DOHH2 (cell line): ENCODE measurements at regions not wholly inside any gene's neighbourhood (a gene's known extent, or its start where the extent isn't known, plus 50 kb on each side); places are given as distances from the start of the nearest gene placed in this dataset.

Experiments
- CTCF ChIP-seq: fragments of 200-600 bp; sonication (generic); IDR thresholded peaks from one replicate; pipeline ENCODE4 v1.5.1; 2014; ENCODE audit warnings: antibody characterized with exemption, mild to moderate bottlenecking, low read depth, low read length; ENCODE audit not compliant: poor library complexity, severe bottlenecking
- EZH2phosphoT487 ChIP-seq: fragments of 200-600 bp; sonication (generic); IDR thresholded peaks from 2 replicates; pipeline ENCODE4 v1.6.1; 2017; ENCODE audit warnings: borderline replicate concordance, mild to moderate bottlenecking, antibody characterized with exemption, low read length, moderate library complexity, mixed read lengths

DNA sequence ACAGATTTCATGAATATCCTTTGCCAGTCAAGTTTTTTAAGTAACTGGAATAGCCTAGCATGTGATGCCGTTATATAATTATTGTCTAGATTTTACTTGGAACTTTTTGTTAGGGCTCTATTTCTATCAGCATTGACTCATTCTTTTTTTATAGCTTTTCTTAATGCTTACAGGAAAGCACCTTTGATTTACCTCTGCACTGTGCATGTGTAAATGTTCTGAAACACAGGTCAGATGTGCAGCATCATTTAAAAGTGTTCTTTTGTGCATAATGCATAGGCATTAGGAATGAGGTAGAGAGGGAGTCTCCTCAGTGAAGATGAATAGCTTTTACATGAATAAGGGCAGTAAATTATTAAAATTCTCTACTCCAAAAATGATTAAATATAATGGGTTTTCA lies 669.3 kb upstream of the MBL2 start:
- TF ChIP-seq CTCF, result no peak
- no peak for TF ChIP-seq EZH2phosphoT487
